GM18951 (cell line): ENCODE measurements at regions not wholly inside any gene's neighbourhood (a gene's known extent, or its start where the extent isn't known, plus 50 kb on each side); places are given as distances from the start of the nearest gene placed in this dataset.

Experiments used
- POLR2A ChIP-seq: IDR thresholded peaks from 4 replicates; pipeline ENCODE4 v1.6.1; 2011; ENCODE audit warnings: mild to moderate bottlenecking; ENCODE audit not compliant: insufficient read length, insufficient read depth; ENCODE audit errors: extremely low read depth
- in situ Hi-C: fragments of 300-500 bp; cut with MboI; formaldehyde crosslinking; loops from one replicate; pipeline ENCODE4 v1.12.0; 2022; ENCODE audit warnings: low sequenced_read_pairs, mixed read lengths, inconsistent platforms; ENCODE audit not compliant: unreplicated experiment

DNA sequence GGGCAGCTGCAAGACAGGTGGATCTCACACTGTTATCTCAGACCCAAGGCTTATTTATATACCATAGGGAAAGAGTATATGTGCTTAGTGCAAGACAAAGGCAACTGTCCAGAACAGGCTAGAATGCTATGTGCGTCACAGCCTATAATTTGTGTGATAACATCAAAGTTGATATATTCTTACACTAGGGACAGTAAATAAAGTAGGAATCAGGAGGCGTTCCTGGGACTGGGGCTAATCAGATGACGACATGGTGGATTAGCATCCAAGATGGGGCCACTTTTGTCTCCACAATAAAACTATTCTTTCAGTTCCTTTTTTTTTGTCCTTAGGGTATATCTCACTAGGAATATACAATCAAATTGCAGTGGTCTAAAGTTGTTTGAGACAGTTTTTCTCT is 54.9 kb upstream of the IER3 start:
- in situ Hi-C loops, result no loop called here
- TF ChIP-seq POLR2A, result no peak

DNA sequence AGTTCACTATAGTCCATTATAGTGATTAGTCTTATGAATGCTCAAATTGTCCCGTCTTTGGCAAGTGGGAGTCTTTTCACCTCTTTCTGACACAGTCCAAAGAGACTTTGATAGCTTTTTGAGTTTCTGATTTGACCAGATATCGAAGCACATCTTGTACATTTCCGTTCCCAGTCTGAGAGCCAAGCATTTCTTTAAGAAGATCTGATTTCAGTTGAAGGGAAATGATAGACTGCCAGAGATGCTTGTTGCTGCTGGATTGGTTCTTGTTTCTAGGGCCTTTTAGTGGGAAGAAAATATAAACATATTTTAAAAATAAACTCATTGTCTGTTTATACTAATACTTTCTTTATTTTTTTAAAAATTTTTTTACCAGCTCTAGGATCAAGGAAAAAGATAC is 54.1 kb upstream of the IER3 start:
- in situ Hi-C loops, result no loop called here
- no peak for TF ChIP-seq POLR2A

DNA sequence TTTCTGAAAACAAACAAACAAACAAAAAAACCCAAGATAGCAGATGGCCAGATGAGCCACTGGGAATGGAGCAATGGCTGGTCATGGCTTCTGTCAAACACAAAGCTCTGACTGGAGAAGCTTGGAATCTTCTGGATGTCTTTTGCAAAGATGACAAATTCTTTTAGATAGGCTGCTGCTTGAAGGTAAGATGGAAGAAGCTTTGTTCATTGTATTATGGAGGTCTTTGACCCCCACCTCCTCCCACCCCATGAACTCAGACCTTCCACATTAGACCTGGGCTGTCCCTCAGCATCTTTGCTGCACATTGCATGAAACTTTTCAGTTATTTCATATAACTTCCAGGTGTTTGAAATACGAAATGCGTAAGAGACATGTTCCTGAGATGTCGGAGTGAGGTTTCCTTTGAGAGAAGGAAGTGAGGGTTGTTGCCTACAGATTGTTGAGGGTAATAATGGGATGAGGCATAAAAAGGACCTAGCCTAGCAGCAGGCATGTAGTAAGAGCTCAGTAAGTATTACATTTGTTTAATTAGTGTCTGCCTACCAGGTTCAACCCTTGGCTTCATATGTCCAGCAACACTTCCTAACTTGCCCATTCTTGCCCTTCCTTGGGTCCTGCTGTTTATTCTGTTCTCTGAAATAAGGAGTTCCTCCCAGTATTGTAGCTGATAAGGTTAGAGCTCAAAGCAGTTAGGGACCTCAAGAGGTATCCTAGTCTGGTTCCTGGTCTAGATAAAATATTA is 51.4 kb upstream of the IER3 start:
- in situ Hi-C loops, result no loop called here

More for the DNA sequence above, 51.4 kb upstream of the IER3 start:
- TF ChIP-seq POLR2A, result no peak
